VCaP (cell line): ENCODE measurements at regions not wholly inside any gene's neighbourhood (a gene's known extent, or its start where the extent isn't known, plus 50 kb on each side); places are given as distances from the start of the nearest gene placed in this dataset.

ENCODE experiments used
- H3K27ac ChIP-seq: fragments of 450-650 bp; 2 replicates; pipeline ENCODE4 v1.5.1; 2017
- TF ChIP-seq, protein P1 (sequence below): fragments of 450-650 bp; conservative IDR thresholded peaks from 2 replicates; pipeline ENCODE4 v1.5.1; 2017; ENCODE audit warnings: mild to moderate bottlenecking, moderate library complexity

DNA sequence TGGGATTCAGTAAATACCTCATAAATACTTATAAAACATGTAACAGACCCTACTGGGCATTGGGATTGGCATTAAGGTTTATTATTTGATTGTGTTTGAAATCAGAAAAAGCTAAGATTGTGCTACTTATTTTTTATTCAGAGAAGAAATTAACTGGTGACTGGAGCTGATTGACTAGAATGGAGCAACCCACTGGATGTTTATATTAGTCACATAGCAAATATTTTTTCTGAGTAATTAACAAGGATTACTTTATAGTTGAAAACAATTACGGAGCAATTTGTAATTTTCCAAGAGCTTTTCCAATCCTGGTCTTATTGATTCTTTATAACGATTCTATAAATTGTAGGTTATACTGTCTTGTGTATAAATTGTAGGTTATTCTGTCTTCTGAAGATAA is 208.7 kb downstream of the HLX start:
- TF ChIP-seq, protein P1, sequence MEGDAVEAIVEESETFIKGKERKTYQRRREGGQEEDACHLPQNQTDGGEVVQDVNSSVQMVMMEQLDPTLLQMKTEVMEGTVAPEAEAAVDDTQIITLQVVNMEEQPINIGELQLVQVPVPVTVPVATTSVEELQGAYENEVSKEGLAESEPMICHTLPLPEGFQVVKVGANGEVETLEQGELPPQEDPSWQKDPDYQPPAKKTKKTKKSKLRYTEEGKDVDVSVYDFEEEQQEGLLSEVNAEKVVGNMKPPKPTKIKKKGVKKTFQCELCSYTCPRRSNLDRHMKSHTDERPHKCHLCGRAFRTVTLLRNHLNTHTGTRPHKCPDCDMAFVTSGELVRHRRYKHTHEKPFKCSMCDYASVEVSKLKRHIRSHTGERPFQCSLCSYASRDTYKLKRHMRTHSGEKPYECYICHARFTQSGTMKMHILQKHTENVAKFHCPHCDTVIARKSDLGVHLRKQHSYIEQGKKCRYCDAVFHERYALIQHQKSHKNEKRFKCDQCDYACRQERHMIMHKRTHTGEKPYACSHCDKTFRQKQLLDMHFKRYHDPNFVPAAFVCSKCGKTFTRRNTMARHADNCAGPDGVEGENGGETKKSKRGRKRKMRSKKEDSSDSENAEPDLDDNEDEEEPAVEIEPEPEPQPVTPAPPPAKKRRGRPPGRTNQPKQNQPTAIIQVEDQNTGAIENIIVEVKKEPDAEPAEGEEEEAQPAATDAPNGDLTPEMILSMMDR, result no peak
- H3K27ac ChIP-seq, result no peak overlapping the region

DNA sequence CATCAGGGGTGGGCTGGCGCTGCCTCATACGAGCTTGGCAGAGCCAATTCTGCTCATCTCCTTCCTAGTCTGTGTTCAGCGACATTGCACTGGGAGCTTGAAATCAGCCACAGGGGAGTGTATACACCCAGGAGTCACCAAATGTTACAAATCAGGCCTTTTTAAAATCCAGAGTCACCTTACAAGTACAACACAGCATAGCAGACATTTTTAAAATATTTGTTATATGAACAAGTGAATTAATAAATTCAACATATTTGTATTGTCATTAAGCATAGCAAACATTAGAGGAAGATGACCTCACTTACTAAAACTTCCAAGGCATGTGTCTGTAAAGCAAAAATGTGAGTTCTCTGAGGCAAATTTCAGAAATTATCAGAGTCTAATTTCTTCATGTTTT is 210.0 kb downstream of the HLX start:
- TF ChIP-seq, protein P1, result no peak
- no peak overlapping the region for H3K27ac ChIP-seq

DNA sequence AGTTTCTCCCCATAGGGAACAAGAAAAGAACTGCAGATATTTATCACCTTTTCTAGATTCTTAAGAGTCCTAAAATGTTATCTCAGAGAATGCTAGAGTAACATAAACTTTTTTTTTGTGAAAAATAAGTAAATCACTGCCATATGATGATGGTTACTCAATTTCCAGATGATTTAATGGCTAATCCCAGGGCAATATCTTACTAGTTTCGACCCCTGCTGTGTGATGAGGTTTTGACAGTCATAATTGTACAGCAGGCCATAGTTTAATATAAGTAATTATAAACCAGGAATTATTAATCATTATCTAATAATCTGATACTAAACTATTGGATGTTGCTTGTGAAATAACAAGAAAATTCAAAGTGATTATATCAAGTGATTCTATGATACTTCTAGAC is 210.6 kb downstream of the HLX start:
- no peak overlapping the region for H3K27ac ChIP-seq
- TF ChIP-seq, protein P1, result no peak

DNA sequence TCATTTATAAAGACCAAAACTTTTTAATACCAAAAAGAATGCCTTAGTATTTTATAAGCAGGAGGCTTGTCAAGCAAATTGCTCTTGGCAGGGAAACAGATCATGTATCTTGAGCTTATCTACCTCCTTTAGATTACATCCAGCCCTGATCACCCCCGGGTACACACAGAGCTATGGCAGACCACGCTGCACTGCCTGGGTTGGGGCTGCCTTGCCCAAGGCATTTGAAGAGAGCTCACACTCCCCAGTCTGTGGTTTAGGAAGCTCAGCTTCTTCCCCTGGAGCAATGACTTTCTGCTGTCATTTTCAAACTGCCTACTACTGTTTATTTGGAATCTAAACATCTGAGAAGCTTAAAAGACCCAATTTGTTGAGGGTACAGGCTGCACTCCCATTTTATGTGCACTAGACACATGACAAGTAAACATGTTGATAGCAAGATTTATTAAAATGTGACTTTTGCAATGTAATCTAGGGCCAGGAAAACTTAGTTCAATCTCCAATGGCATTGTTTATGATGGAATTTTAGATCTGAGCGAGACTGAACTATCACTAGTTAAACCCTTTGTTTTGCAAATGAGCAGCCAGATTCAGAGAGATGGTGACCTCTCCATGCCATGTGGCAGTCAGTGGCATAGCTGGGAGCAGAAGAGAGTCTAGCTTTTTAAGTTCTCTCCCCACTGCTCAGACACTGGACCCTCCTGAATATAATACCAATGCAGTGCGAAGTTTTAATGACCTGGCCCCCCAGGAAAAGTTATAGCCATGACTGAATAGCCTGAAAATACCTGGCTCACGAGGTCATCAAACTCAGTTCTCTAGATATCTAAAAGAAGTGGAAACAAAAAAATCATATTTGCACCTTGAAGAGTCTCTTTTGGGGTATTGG is 214.9 kb downstream of the HLX start:
- no peak overlapping the region for H3K27ac ChIP-seq
- TF ChIP-seq, protein P1, result no peak

DNA sequence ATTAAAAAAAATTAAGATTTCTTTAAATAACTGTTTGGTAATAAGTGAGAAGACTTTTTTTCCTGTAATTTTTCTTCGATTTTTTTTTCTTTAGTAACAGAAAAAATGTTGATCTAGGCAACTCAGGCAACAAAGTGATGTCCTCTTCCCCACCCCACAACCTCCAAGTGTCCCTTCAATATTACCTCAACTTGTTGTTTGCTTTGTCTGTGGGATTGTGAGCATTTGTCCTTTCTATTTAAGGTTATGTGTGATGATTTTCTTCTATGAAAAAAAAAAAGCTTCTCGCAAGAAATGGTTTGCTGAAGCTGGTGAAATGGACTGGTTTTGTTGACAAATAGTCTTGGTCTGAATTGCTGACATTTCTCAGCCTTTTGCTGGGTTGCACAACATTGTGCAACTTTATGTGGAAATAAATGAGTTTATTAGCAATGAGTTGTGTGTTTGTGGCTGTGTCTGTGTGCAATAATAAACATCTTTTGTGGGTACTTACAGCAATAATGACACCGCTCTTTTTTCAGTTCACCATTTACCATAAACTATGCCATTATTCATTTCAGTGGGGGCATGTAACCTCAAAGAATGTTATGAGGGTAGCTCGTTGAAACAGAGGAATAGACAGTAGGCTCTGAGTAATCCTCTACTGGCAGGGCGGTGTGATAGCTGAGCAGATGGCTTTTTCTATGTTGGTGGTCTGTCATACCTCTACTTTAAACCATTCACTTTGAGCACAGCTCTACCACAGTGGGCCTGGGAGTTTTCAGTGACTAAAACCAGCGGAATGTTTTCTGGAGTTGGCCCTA is 218.4 kb downstream of the HLX start:
- TF ChIP-seq, protein P1, result no peak
- no peak overlapping the region for H3K27ac ChIP-seq

DNA sequence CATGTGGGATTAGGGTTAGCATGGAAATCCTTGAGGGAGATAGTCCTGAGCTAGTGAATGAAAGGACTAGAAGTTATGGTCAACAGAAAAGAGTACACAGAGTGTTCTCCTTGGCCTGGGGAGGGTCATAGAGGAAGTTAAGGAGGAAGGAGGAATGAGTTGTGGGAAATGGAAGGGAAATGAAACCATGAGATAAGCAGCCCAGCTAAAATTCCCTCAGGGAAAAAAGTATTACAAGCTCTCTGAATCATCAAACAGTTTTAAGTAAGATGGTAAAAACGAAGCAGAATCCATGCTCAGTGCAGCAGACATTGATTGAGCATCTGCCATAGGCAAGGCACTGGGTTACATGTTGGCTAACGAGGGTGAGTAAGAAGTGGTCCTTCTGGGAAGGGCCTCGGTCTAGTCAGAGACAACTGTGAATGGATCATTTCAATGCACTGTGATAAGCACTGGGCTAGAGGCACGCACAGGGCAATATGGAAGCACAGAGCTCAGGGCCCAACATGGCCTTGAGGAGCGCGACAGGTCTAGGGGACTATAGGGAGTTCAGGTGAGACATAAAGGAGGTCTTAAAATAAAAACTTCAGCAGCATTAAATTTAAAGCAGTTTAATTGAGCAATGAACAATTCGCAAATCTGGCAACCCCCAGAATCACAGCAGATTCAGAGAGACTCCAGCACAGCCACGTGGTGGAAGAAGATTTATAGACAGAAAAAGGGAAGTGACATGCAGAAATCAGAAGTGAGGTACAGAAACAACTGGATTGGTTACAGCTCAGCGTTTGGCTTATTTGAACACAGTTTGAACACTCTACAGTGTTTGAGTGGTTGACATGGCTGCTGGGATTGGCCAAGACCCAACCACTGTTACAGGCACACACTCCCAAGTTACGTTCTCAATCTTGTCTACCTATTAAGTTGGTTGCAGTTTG is 219.5 kb downstream of the HLX start:
- H3K27ac ChIP-seq, result no peak overlapping the region
- TF ChIP-seq, protein P1, result no peak
